HepG2 (cell line): ENCODE measurements at regions not wholly inside any gene's neighbourhood (a gene's known extent, or its start where the extent isn't known, plus 50 kb on each side); places are given as distances from the start of the nearest gene placed in this dataset.
"Not testable (repeated sequence)": the region's sequence is repeated elsewhere in the genome, so short reads cannot be mapped to it uniquely, and the experiment has no call there.

ENCODE experiments used
- ATAC-seq: fragments of 200-7000 bp; cut with Tn5 transposase; 3 replicates; pipeline ENCODE4 v1.9.1; 2020; ENCODE audit warnings: mild to moderate bottlenecking, moderate library complexity
- BruUV-seq: library from RNA; stranded (reverse); fragments of 400-500 nt; replicated peaks from 2 replicates; lab custom pipeline; 2021; lab: Mats Ljungman, UMichigan
- CTCF ChIA-PET: fragments of 300-600 bp; formaldehyde crosslinking; extraction: SDS; loops from one replicate; lab custom pipeline; 2021; ENCODE audit warnings: low total read pairs, inconsistent platforms, low intra/inter-chr PET ratio; lab: Yijun Ruan, JAX
- POLR2A ChIA-PET: fragments of 350-600 bp; sonication (Branson Sonifier 250); formaldehyde crosslinking; loops from one replicate; lab custom pipeline; 2020; ENCODE audit warnings: antibody characterized with exemption, inconsistent platforms; lab: Yijun Ruan, JAX
- DNase-seq: peaks from one replicate; pipeline ENCODE4 v3.0.0-alpha.2; 2015; ENCODE audit warnings: low spot score
- FAIRE-seq: peaks from 3 replicates; lab custom pipeline; 2011; peaks lifted over from hg19 to GRCh38; lab: Jason Lieb, UNC
- H2AFZ ChIP-seq: one replicate; pipeline ENCODE4 v1.6.1; 2011; ENCODE audit warnings: low read length, inconsistent platforms
- H3K27ac ChIP-seq: fragments of 300-600 bp; 3 replicates; pipeline ENCODE4 v1.8.0; 2011; ENCODE audit warnings: mixed run types, mild to moderate bottlenecking, mixed read lengths, low read length, inconsistent platforms; ENCODE audit not compliant: insufficient read depth; ENCODE audit errors: extremely low read length
- H3K27me3 ChIP-seq, 2 experiments: fragments of 200-600 bp in 1 of 2; 2 replicates in 1 of 2; 3 replicates in 1 of 2; pipeline versions ENCODE4 v1.6.0 to v1.8.0; 2011; ENCODE audit warnings: low read length in 2 of 2, mild to moderate bottlenecking in 2 of 2, moderate library complexity in 2 of 2, inconsistent platforms in 1 of 2; ENCODE audit not compliant: insufficient read depth in 2 of 2, control insufficient read depth in 1 of 2
- H3K36me3 ChIP-seq, 2 experiments: fragments of 200-600 bp in 1 of 2; replicated peaks in 1 of 2; 2 replicates in 1 of 2; 3 replicates in 1 of 2; pipeline versions ENCODE4 v1.5.1 to v1.8.0; 2011; ENCODE audit warnings: low read length in 2 of 2, inconsistent platforms in 1 of 2; ENCODE audit not compliant: insufficient read depth in 2 of 2, control insufficient read depth in 1 of 2
- H3K4me1 ChIP-seq: 2 replicates; pipeline ENCODE4 v1.5.1; 2012; ENCODE audit warnings: low read length, inconsistent platforms; ENCODE audit not compliant: insufficient read depth
- H3K4me2 ChIP-seq: 2 replicates; pipeline ENCODE4 v1.6.0; 2011; ENCODE audit warnings: low read depth, low read length, inconsistent platforms
- H3K4me3 ChIP-seq, 3 experiments: fragments of 200-600 bp in 1 of 3; sonication (generic), shearing (Covaris generic) in 1 of 3; replicated peaks in 1 of 3; 2 replicates each; pipeline ENCODE4 v1.5.1; 2011 to 2016; ENCODE audit warnings: low read length in 3 of 3, inconsistent platforms in 2 of 3, low read depth in 2 of 3, mild to moderate bottlenecking in 2 of 3, control low read depth in 1 of 3, mixed read lengths in 1 of 3; ENCODE audit not compliant: insufficient read depth in 1 of 3
- H3K79me2 ChIP-seq: one replicate; pipeline ENCODE4 v1.6.1; 2011; ENCODE audit warnings: low read length, inconsistent platforms; ENCODE audit not compliant: insufficient read depth
- H3K9ac ChIP-seq: 2 replicates; pipeline ENCODE4 v1.6.0; 2011; ENCODE audit warnings: mild to moderate bottlenecking, low read depth, low read length, inconsistent platforms; ENCODE audit not compliant: insufficient read depth
- H3K9me3 ChIP-seq: 2 replicates; pipeline ENCODE4 v1.5.1; 2012; ENCODE audit warnings: mild to moderate bottlenecking, low read length
- H4K20me1 ChIP-seq: 2 replicates; pipeline ENCODE4 v1.6.0; 2011; ENCODE audit warnings: inconsistent platforms, mild to moderate bottlenecking, low read length, moderate library complexity; ENCODE audit not compliant: insufficient read depth
- ATF7 ChIP-seq, 2 experiments: fragments of 450-650 bp in 1 of 2; sonication (generic) in 1 of 2; formaldehyde crosslinking in 1 of 2; IDR thresholded peaks; 2 replicates each; pipeline versions ENCODE4 v1.4.0 to v1.6.1; 2016 to 2020; ENCODE audit warnings: antibody characterized with exemption in 1 of 2, mild to moderate bottlenecking in 1 of 2, missing genetic modification reagents in 1 of 2
- E2F2 ChIP-seq: sonication (generic); formaldehyde crosslinking; IDR thresholded peaks from 2 replicates; pipeline ENCODE4 v1.4.0; 2020; ENCODE audit warnings: missing genetic modification reagents, borderline replicate concordance
- ELF1 ChIP-seq: sonication (generic); formaldehyde crosslinking; IDR thresholded peaks from 2 replicates; pipeline ENCODE4 v1.4.0; 2020; ENCODE audit warnings: missing genetic modification reagents
- ELF3 ChIP-seq: IDR thresholded peaks from 2 replicates; pipeline ENCODE4 v1.6.1; 2016; ENCODE audit warnings: missing genetic modification reagents, missing compliant biosample characterization
- RNF219 ChIP-seq: sonication (generic); formaldehyde crosslinking; IDR thresholded peaks from 2 replicates; pipeline ENCODE4 v1.5.0; 2020; ENCODE audit warnings: mild to moderate bottlenecking, missing genetic modification reagents
- SOX5 ChIP-seq: IDR thresholded peaks from 2 replicates; pipeline ENCODE4 v1.6.1; 2016; ENCODE audit warnings: borderline replicate concordance
- SOX6 ChIP-seq, 2 experiments: fragments of 450-650 bp in 1 of 2; sonication (generic) in 1 of 2; formaldehyde crosslinking in 1 of 2; IDR thresholded peaks; 2 replicates each; pipeline versions ENCODE4 v1.4.0 to v1.6.1; 2017 to 2020; ENCODE audit warnings: antibody characterized with exemption in 1 of 2, mild to moderate bottlenecking in 1 of 2, missing genetic modification reagents in 1 of 2
- ZNF101 ChIP-seq: sonication (generic); formaldehyde crosslinking; IDR thresholded peaks from 2 replicates; pipeline ENCODE4 v1.4.0; 2020; ENCODE audit warnings: mild to moderate bottlenecking, low read depth, missing genetic modification reagents, borderline replicate concordance
- WGBS: methylation state at CpG from one replicate; pipeline ENCODE4 v1.1.6; 2017; ENCODE audit warnings: low lambda C conversion rate; 5-methylcytosine and 5-hydroxymethylcytosine counted together
- in situ Hi-C: cut with HindIII; loops from 2 replicates; pipeline ENCODE4 v1.10.0; 2017; ENCODE audit warnings: low pct_unique_long_range_greater_than_20kb; ENCODE audit not compliant: extremely low pct_ligation_motif_present
- intact Hi-C: fragments of 100-400 bp; cut with micrococcal nuclease; formaldehyde crosslinking; loops from one replicate; pipeline ENCODE4 v1.10.0; 2022; ENCODE audit not compliant: unreplicated experiment

- H3K36me3 ChIP-seq; H3K79me2 ChIP-seq; H3K27ac ChIP-seq; CTCF ChIA-PET; POLR2A ChIA-PET; H4K20me1 ChIP-seq; DNase-seq; H3K9ac ChIP-seq; FAIRE-seq; ATAC-seq; intact Hi-C loops; H3K4me2 ChIP-seq; H2AFZ ChIP-seq; in situ Hi-C loops; H3K27me3 ChIP-seq; H3K4me3 ChIP-seq; BruUV-seq; H3K4me1 ChIP-seq; TF ChIP-seq ATF7 (CRISPR knock-in tag; IDR thresholded peaks at IDR 0.05): not testable (repeated sequence)
- TF ChIP-seq ATF7 (IDR thresholded peaks at IDR 0.05) = peak; percentile 92
- H3K9me3 ChIP-seq = peaks cover 99% of the 10 kb centered on the region
Measured at GRCh38 chr20:55517584-55517983, 487.7 kb downstream of the CBLN4 start.

- Histone ChIP-seq H3K9ac (no peak overlapping the region), H3K27ac (no peak overlapping the region), H3K36me3 (no peaks in the 10 kb centered on the region), H2AFZ (no peak overlapping the region), H3K4me2 (no peak overlapping the region), H3K4me3 (no peak overlapping the region), H3K9me3 (peaks cover 99% of the 10 kb centered on the region), H3K4me1 (no peaks in the 10 kb centered on the region), H3K27me3 (no peaks in the 10 kb centered on the region), H3K79me2 (no peaks in the 10 kb centered on the region), H4K20me1 (no peaks in the 10 kb centered on the region)
- ChIA-PET POLR2A (no interaction called here), CTCF (no interaction called here)
- intact Hi-C loops = no loop called here
- ATAC-seq (no peak), FAIRE-seq (no peak), DNase-seq (no peak)
- under 1% methylated on average over 3 of the region's 3 CpGs for WGBS
- TF ChIP-seq SOX6 (IDR thresholded peaks at IDR 0.05) = no peak
- TF ChIP-seq SOX6 (CRISPR knock-in tag; IDR thresholded peaks at IDR 0.05) = peak; percentile 14; the same call in 1 of the 2 replicates
- TF ChIP-seq SOX5 (CRISPR knock-in tag) = peak; percentile 57; the same call in 1 of the 2 replicates
- TF ChIP-seq RNF219 (CRISPR knock-in tag) = no peak
- no peak for TF ChIP-seq ZNF101
- TF ChIP-seq ELF3 (CRISPR knock-in tag) = no peak
- TF ChIP-seq ELF1 (CRISPR knock-in tag) = no peak
- no peak for TF ChIP-seq E2F2 (CRISPR knock-in tag)
- BruUV-seq = no TSS peak
- in situ Hi-C loops = no loop called here
Measured at GRCh38 chr20:55515832-55516231, 489.5 kb downstream of the CBLN4 start.
